ENCODE measurements at regions not wholly inside any gene's neighbourhood (a gene's known extent, or its start where the extent isn't known, plus 50 kb on each side); places are given as distances from the start of the nearest gene placed in this dataset.

DNA sequence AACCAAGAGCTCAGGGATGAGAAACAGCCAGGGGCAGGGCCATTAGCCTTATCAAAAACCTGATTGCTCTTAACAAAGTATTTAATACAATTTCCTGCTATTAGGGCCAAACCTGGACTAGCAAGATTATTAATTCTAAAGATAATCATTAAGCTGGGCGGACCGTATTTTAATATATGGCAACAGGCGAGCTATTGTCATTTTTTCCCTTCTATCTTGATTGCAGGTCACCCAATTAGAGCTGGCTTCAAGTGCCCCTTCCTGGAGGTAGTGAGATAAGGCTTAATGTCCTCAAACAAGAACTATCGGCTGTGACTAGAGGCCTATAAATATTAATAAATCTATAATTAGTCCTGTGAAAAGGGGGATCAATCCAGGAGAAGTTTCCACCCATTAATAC, 66.0 kb upstream of the BLCAP start:
- peaks cover 10% of the 10 kb centered on the region for H3K27me3 ChIP-seq (ENCODE audit: control insufficient read depth, low read length)
- TF ChIP-seq CTCF (IDR thresholded peaks at IDR 0.05; ENCODE audit: low read depth, low read length, poor library complexity, severe bottlenecking) (no peak), EZH2phosphoT487 (IDR thresholded peaks at IDR 0.05; ENCODE audit: borderline replicate concordance, low read length) (no peak)

DNA sequence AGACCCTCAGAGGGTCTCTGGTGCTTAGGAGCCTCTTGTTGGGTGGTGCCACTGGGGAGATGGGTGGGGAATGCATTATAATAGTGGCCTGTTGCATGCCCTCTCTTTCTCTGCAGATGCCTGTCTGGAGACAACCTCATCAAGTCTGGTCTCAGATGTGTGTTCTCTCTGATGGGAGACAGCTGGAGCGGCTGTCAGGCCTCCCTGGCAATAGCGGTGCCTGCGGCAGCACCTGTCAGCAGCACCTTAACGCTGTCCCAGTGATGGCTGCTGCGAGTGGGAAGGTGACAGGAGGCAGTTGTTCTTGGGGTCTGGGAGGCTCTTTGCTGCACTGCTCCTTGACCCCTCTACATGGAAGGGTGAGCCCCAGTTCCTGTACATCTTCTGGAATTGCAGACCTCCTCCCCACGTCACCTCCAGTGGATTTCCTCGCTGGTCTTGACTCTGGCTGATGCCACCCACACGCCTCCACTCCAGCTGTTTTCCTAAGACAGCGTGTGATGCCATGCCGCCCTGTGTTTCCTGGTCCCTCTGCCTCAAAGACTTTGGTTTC, 63.3 kb upstream of the BLCAP start:
- no peak overlapping the region for H3K27ac ChIP-seq (ENCODE audit: low read depth, low read length)
- no peaks in the 10 kb centered on the region for H3K36me3 ChIP-seq (ENCODE audit: control insufficient read depth, low read length)
- no peak overlapping the region for H3K4me2 ChIP-seq (ENCODE audit: low read length)
- H3K9me3 ChIP-seq (ENCODE audit: control insufficient read depth, insufficient read depth, low read length), result no peaks in the 10 kb centered on the region
- no peaks in the 10 kb centered on the region for H3K9me2 ChIP-seq (replicated peaks; ENCODE audit: control insufficient read depth, low read length)
- H3K27me3 ChIP-seq (ENCODE audit: control insufficient read depth, low read length), result peaks cover 10% of the 10 kb centered on the region; the same call in 1 of the 2 replicates
- no peaks in the 10 kb centered on the region for H3K79me2 ChIP-seq (ENCODE audit: control insufficient read depth, low read length)
- H3K4me3 ChIP-seq (ENCODE audit: low read length), result no peak overlapping the region
- H4K20me1 ChIP-seq (ENCODE audit: control insufficient read depth, insufficient read depth, low read depth, low read length), result 0 out of 2 replicates have a peak, but pooled peaks cover 4% of the 10 kb centered on the region
- no peaks in the 10 kb centered on the region for H3K4me1 ChIP-seq (ENCODE audit: control insufficient read depth, low read length)
- TF ChIP-seq EZH2phosphoT487 (IDR thresholded peaks at IDR 0.05; ENCODE audit: borderline replicate concordance, low read length), result no peak
- no peak for TF ChIP-seq CTCF (IDR thresholded peaks at IDR 0.05; ENCODE audit: low read depth, low read length, poor library complexity, severe bottlenecking)
- no peaks in the 10 kb centered on the region for H3F3A ChIP-seq (ENCODE audit: control insufficient read depth, insufficient read depth)

More for the DNA sequence above, 66.0 kb upstream of the BLCAP start:
- no peaks in the 10 kb centered on the region for H3F3A ChIP-seq (ENCODE audit: control insufficient read depth, insufficient read depth)
- H3K9me3 ChIP-seq (ENCODE audit: control insufficient read depth, insufficient read depth, low read length), result no peaks in the 10 kb centered on the region
- H3K4me3 ChIP-seq (ENCODE audit: low read length), result no peak overlapping the region
- H4K20me1 ChIP-seq (ENCODE audit: control insufficient read depth, insufficient read depth, low read depth, low read length), result no peaks in the 10 kb centered on the region
- H3K79me2 ChIP-seq (ENCODE audit: control insufficient read depth, low read length), result no peaks in the 10 kb centered on the region
- no peaks in the 10 kb centered on the region for H3K4me1 ChIP-seq (ENCODE audit: control insufficient read depth, low read length)
- H3K4me2 ChIP-seq (ENCODE audit: low read length), result no peak overlapping the region
- no peaks in the 10 kb centered on the region for H3K36me3 ChIP-seq (ENCODE audit: control insufficient read depth, low read length)
- H3K27ac ChIP-seq (ENCODE audit: low read depth, low read length), result no peak overlapping the region
- H3K9me2 ChIP-seq (replicated peaks; ENCODE audit: control insufficient read depth, low read length), result no peaks in the 10 kb centered on the region

- H3K9me3 ChIP-seq (ENCODE audit: control insufficient read depth, insufficient read depth, low read length), result no peaks in the 10 kb centered on the region
- H3K9me2 ChIP-seq (replicated peaks; ENCODE audit: control insufficient read depth, low read length), result no peaks in the 10 kb centered on the region
- H3K27ac ChIP-seq (ENCODE audit: low read depth, low read length), result no peak overlapping the region
- H3K79me2 ChIP-seq (ENCODE audit: control insufficient read depth, low read length), result no peaks in the 10 kb centered on the region
- no peak overlapping the region for H3K4me3 ChIP-seq (ENCODE audit: low read length)
- TF ChIP-seq CTCF (IDR thresholded peaks at IDR 0.05; ENCODE audit: low read depth, low read length, poor library complexity, severe bottlenecking) (no peak), EZH2phosphoT487 (IDR thresholded peaks at IDR 0.05; ENCODE audit: borderline replicate concordance, low read length) (no peak)
- no peak overlapping the region for H3K4me2 ChIP-seq (ENCODE audit: low read length)
- no peaks in the 10 kb centered on the region for H3K4me1 ChIP-seq (ENCODE audit: control insufficient read depth, low read length)
- H4K20me1 ChIP-seq (ENCODE audit: control insufficient read depth, insufficient read depth, low read depth, low read length), result 0 out of 2 replicates have a peak, but pooled peaks cover 4% of the 10 kb centered on the region
- peaks cover 18% of the 10 kb centered on the region; the same call in 1 of the 2 replicates for H3K27me3 ChIP-seq (ENCODE audit: control insufficient read depth, low read length)
- no peaks in the 10 kb centered on the region for H3F3A ChIP-seq (ENCODE audit: control insufficient read depth, insufficient read depth)
- H3K36me3 ChIP-seq (ENCODE audit: control insufficient read depth, low read length), result no peaks in the 10 kb centered on the region
These were observed 58.4 kb upstream of the BLCAP start for GRCh38 chr20:37586078-37586477.

All from DOHH2 (cell line).